GM23338 (cell line): ENCODE measurements at regions not wholly inside any gene's neighbourhood (a gene's known extent, or its start where the extent isn't known, plus 50 kb on each side); places are given as distances from the start of the nearest gene placed in this dataset.

Experiments
- ATAC-seq: fragments of 200-7000 bp; cut with Tn5 transposase; 3 replicates; pipeline ENCODE4 v1.9.1; 2020
- DNase-seq: peaks from one replicate; pipeline ENCODE4 v3.0.0-alpha.2; 2015; ENCODE audit warnings: low spot score
- H2AFZ ChIP-seq: fragments of 200-600 bp; sonication (generic); 2 replicates; pipeline ENCODE4 v1.8.0; 2016; ENCODE audit warnings: antibody characterized with exemption, mild to moderate bottlenecking, moderate library complexity
- H3F3A ChIP-seq: fragments of 200-600 bp; sonication (generic); replicated peaks from 2 replicates; pipeline ENCODE4 v1.8.0; 2017; ENCODE audit warnings: antibody characterized with exemption, mixed run types, low read depth
- H3K27ac ChIP-seq: fragments of 200-600 bp; sonication (generic); 2 replicates; pipeline ENCODE4 v1.6.1; 2016; ENCODE audit warnings: low read depth
- H3K27me3 ChIP-seq: fragments of 200-600 bp; sonication (generic); 2 replicates; pipeline ENCODE4 v1.8.0; 2016; ENCODE audit warnings: mild to moderate bottlenecking, mixed run types, moderate library complexity; ENCODE audit not compliant: insufficient read depth
- H3K36me3 ChIP-seq: fragments of 200-600 bp; sonication (generic); 2 replicates; pipeline ENCODE4 v1.8.0; 2016; ENCODE audit warnings: mild to moderate bottlenecking; ENCODE audit not compliant: insufficient read depth
- H3K4me1 ChIP-seq: fragments of 200-600 bp; sonication (generic); 2 replicates; pipeline ENCODE4 v1.8.0; 2016; ENCODE audit warnings: mild to moderate bottlenecking, moderate library complexity; ENCODE audit not compliant: insufficient read depth
- H3K4me2 ChIP-seq: fragments of 200-600 bp; sonication (generic); 2 replicates; pipeline ENCODE4 v1.7.1; 2017; ENCODE audit warnings: mixed run types
- H3K4me3 ChIP-seq: fragments of 200-600 bp; sonication (generic); 2 replicates; pipeline ENCODE4 v1.6.1; 2016; ENCODE audit warnings: mixed run types
- H3K79me2 ChIP-seq: fragments of 200-600 bp; sonication (generic); replicated peaks from 2 replicates; pipeline ENCODE4 v1.8.0; 2017; ENCODE audit warnings: mild to moderate bottlenecking; ENCODE audit not compliant: insufficient read depth
- H3K9me2 ChIP-seq: fragments of 200-600 bp; sonication (generic); 2 replicates; pipeline ENCODE4 v1.8.0; 2017; ENCODE audit not compliant: insufficient read depth
- H4K20me1 ChIP-seq: fragments of 200-600 bp; sonication (generic); replicated peaks from 2 replicates; pipeline ENCODE4 v1.8.0; 2017; ENCODE audit warnings: mild to moderate bottlenecking; ENCODE audit not compliant: insufficient read depth
- H3K27ac Mint-ChIP-seq: 2 replicates; pipeline ENCODE4 v1.8.0; 2020; ENCODE audit warnings: inconsistent platforms, mild to moderate bottlenecking, moderate library complexity, mixed read lengths
- H3K27me3 Mint-ChIP-seq: 3 replicates; pipeline ENCODE4 v1.8.0; 2022; ENCODE audit warnings: low read depth, mild to moderate bottlenecking, moderate library complexity, mixed read lengths, inconsistent platforms; ENCODE audit not compliant: insufficient read depth, poor library complexity
- H3K36me3 Mint-ChIP-seq: 3 replicates; pipeline ENCODE4 v1.8.0; 2021; ENCODE audit warnings: low read depth, mild to moderate bottlenecking, inconsistent platforms, moderate library complexity, mixed read lengths
- H3K4me1 Mint-ChIP-seq: 3 replicates; pipeline ENCODE4 v1.8.0; 2020; ENCODE audit warnings: mild to moderate bottlenecking, inconsistent platforms, mixed read lengths
- H3K4me3 Mint-ChIP-seq: 3 replicates; pipeline ENCODE4 v1.8.0; 2021; ENCODE audit warnings: moderate library complexity, mild to moderate bottlenecking, inconsistent platforms, mixed read lengths
- H3K9me3 Mint-ChIP-seq: 3 replicates; pipeline ENCODE4 v1.8.0; 2020; ENCODE audit warnings: moderate library complexity, mild to moderate bottlenecking, inconsistent platforms, mixed read lengths
- CREB1 ChIP-seq: fragments of 250-450 bp; sonication (Bioruptor Pico); IDR thresholded peaks from 2 replicates; pipeline ENCODE4 v1.5.0; 2020; ENCODE audit warnings: low read depth, mild to moderate bottlenecking, moderate library complexity
- CTCF ChIP-seq, 2 experiments: fragments of 200-600 bp in 1 of 2; sonication (generic) in 1 of 2; conservative IDR thresholded peaks; 2 replicates each; pipeline versions ENCODE4 v1.5.1 to v1.6.1; 2016 to 2017; ENCODE audit warnings: antibody characterized with exemption in 2 of 2, low read depth in 2 of 2, mild to moderate bottlenecking in 2 of 2, moderate library complexity in 1 of 2
- ETS1 ChIP-seq: IDR thresholded peaks from 2 replicates; pipeline ENCODE4 v1.6.1; 2016; ENCODE audit warnings: antibody characterized with exemption
- EZH2 ChIP-seq: fragments of 200-600 bp; sonication (generic); IDR thresholded peaks from one replicate; pipeline ENCODE4 v1.8.0; 2017; ENCODE audit warnings: antibody characterized with exemption, mild to moderate bottlenecking, low read depth; ENCODE audit not compliant: unreplicated experiment
- EZH2phosphoT487 ChIP-seq: fragments of 200-600 bp; sonication (generic); IDR thresholded peaks from one replicate; pipeline ENCODE4 v1.8.1; 2018; ENCODE audit warnings: antibody characterized with exemption; ENCODE audit not compliant: unreplicated experiment
- JUNB ChIP-seq: IDR thresholded peaks from one replicate; pipeline ENCODE4 v1.6.1; 2016; ENCODE audit warnings: antibody characterized with exemption; ENCODE audit not compliant: unreplicated experiment
- NANOG ChIP-seq: IDR thresholded peaks from 2 replicates; pipeline ENCODE4 v1.6.1; 2016; ENCODE audit warnings: antibody characterized with exemption, borderline replicate concordance
- REST ChIP-seq: IDR thresholded peaks from one replicate; pipeline ENCODE4 v1.6.1; 2018; ENCODE audit warnings: antibody characterized with exemption; ENCODE audit not compliant: unreplicated experiment
- STAT1 ChIP-seq: IDR thresholded peaks from one replicate; pipeline ENCODE4 v1.6.1; 2016; ENCODE audit warnings: antibody characterized with exemption; ENCODE audit not compliant: unreplicated experiment
- ZNF114 ChIP-seq: fragments of 250-450 bp; sonication (Bioruptor Pico); IDR thresholded peaks from 2 replicates; pipeline ENCODE4 v1.5.0; 2020; ENCODE audit warnings: mild to moderate bottlenecking, moderate library complexity
- ZNF331 ChIP-seq: fragments of 250-450 bp; sonication (Bioruptor Pico); IDR thresholded peaks from 2 replicates; pipeline ENCODE4 v1.5.0; 2020; ENCODE audit warnings: low read depth, mild to moderate bottlenecking, moderate library complexity

- Histone ChIP-seq H3K27ac (no peak overlapping the region), H3K9me2 (no peaks in the 10 kb centered on the region), H3K4me1 (peaks cover 11% of the 10 kb centered on the region; the same call in 1 of the 2 replicates), H3K36me3 (no peaks in the 10 kb centered on the region), H3K79me2 (no peaks in the 10 kb centered on the region), H3K27me3 (no peaks in the 10 kb centered on the region), H3K4me3 (peak overlapping the region; percentile 53), H3F3A (no peaks in the 10 kb centered on the region), H2AFZ (peak overlapping the region; percentile 44; the same call in 1 of the 2 replicates), H4K20me1 (no peaks in the 10 kb centered on the region), H3K4me2 (peak overlapping the region; percentile 78)
- H3K4me1 Mint-ChIP-seq, result peaks cover 25% of the 10 kb centered on the region; the same call in 2 of the 3 replicates
- ATAC-seq, result peak; percentile 98
- DNase-seq, result peak; percentile 95
- TF ChIP-seq NANOG, result peak; percentile 49; the same call in 1 of the 2 replicates
- TF ChIP-seq CTCF (conservative IDR thresholded peaks at IDR 0.05; ENCODE audit: low read depth in 2 of 2), result peak; percentile 92 to 95
- 0 out of 2 replicates have a peak, but pooled peaks have one; percentile 44 for TF ChIP-seq CREB1 (CRISPR knock-in tag)
- TF ChIP-seq ETS1, result no peak
- TF ChIP-seq EZH2, result peak; percentile 38
- no peak overlapping the region for H3K27ac Mint-ChIP-seq
- peaks cover 2% of the 10 kb centered on the region for H3K27me3 Mint-ChIP-seq
- no peaks in the 10 kb centered on the region for H3K36me3 Mint-ChIP-seq
- peak overlapping the region; percentile 72 for H3K4me3 Mint-ChIP-seq
- no peaks in the 10 kb centered on the region for H3K9me3 Mint-ChIP-seq
Measured at GRCh38 chr2:177148477-177149154, 64.0 kb upstream of the HNRNPA3 start.

GRCh38 chr2:177149155-177149503 lies 63.5 kb upstream of the HNRNPA3 start:
- Mint-ChIP-seq H3K36me3 (no peaks in the 10 kb centered on the region), H3K4me1 (peaks cover 25% of the 10 kb centered on the region; the same call in 2 of the 3 replicates), H3K9me3 (no peaks in the 10 kb centered on the region), H3K27me3 (peaks cover 2% of the 10 kb centered on the region), H3K27ac (no peak overlapping the region), H3K4me3 (peak overlapping the region; percentile 72)
- ATAC-seq, result no peak
- H3K4me3 ChIP-seq, result no peak overlapping the region
- no peak for DNase-seq
- H2AFZ ChIP-seq, result no peak overlapping the region
- H3K27ac ChIP-seq, result no peak overlapping the region
- H3K4me2 ChIP-seq, result no peak overlapping the region
- peaks cover 11% of the 10 kb centered on the region; the same call in 1 of the 2 replicates for H3K4me1 ChIP-seq
- no peaks in the 10 kb centered on the region for H3K9me2 ChIP-seq
- H3K27me3 ChIP-seq, result no peaks in the 10 kb centered on the region
- no peaks in the 10 kb centered on the region for H3K36me3 ChIP-seq
- TF ChIP-seq ZNF331 (CRISPR knock-in tag) (no peak), JUNB (no peak), ETS1 (no peak), REST (no peak), STAT1 (no peak), CTCF (conservative IDR thresholded peaks at IDR 0.05; ENCODE audit: low read depth in 2 of 2) (no peak), ZNF114 (CRISPR knock-in tag) (no peak), EZH2phosphoT487 (no peak), CREB1 (CRISPR knock-in tag) (no peak), NANOG (no peak)
- H3K79me2 ChIP-seq, result no peaks in the 10 kb centered on the region
- no peaks in the 10 kb centered on the region for H4K20me1 ChIP-seq
- H3F3A ChIP-seq, result no peaks in the 10 kb centered on the region
